Naive B cell (primary cell): ENCODE measurements at regions not wholly inside any gene's neighbourhood (a gene's known extent, or its start where the extent isn't known, plus 50 kb on each side); places are given as distances from the start of the nearest gene placed in this dataset.

ENCODE experiments used
- ATAC-seq, 2 donors: fragments of 150-1000 bp; cut with Tn5 transposase; 2 replicates each; pipeline ENCODE4 v1.10.0; 2021; ENCODE audit warnings: low read depth in 2 of 2, mild to moderate bottlenecking in 2 of 2, moderate library complexity in 2 of 2
- DNase-seq: peaks from one replicate; pipeline ENCODE4 v3.0.0; 2022
- H3K27ac Mint-ChIP-seq, 6 donors: one replicate each; pipeline ENCODE4 v1.8.0; 2020 to 2022; ENCODE audit warnings: mild to moderate bottlenecking in 6 of 6, mixed read lengths in 6 of 6, moderate library complexity in 5 of 6, inconsistent platforms in 2 of 6
- H3K27me3 Mint-ChIP-seq, 3 donors: one replicate each; pipeline ENCODE4 v1.8.0; 2021 to 2022; ENCODE audit warnings: mixed read lengths in 3 of 3, mild to moderate bottlenecking in 1 of 3
- H3K36me3 Mint-ChIP-seq, 2 donors: one replicate each; pipeline ENCODE4 v1.8.0; 2020 to 2022; ENCODE audit warnings: mixed read lengths in 2 of 2, inconsistent platforms in 1 of 2, mild to moderate bottlenecking in 1 of 2
- H3K4me1 Mint-ChIP-seq, 3 donors: one replicate each; pipeline ENCODE4 v1.8.0; 2020 to 2022; ENCODE audit warnings: mixed read lengths in 3 of 3, inconsistent platforms in 1 of 3, mild to moderate bottlenecking in 1 of 3, moderate library complexity in 1 of 3
- H3K4me3 Mint-ChIP-seq, 8 donors: one replicate each; pipeline ENCODE4 v1.8.0; 2020 to 2022; ENCODE audit warnings: mild to moderate bottlenecking in 8 of 8, mixed read lengths in 8 of 8, moderate library complexity in 8 of 8, inconsistent platforms in 2 of 8
- H3K9me3 Mint-ChIP-seq, 7 donors: one replicate each; pipeline ENCODE4 v1.8.0; 2020 to 2022; ENCODE audit warnings: mixed read lengths in 7 of 7, mild to moderate bottlenecking in 5 of 7, inconsistent platforms in 2 of 7, moderate library complexity in 1 of 7

GRCh38 chr14:54220071-54220703 is 176.6 kb upstream of the CDKN3 start:
- peaks cover 50 to 71% (median 65%) of the 10 kb centered on the region in 3 donors for H3K27me3 Mint-ChIP-seq

GRCh38 chr14:54220704-54221431 is 175.9 kb upstream of the CDKN3 start:
- Mint-ChIP-seq H3K4me1 (peaks cover 4 to 18% (median 13%) of the 10 kb centered on the region in 3 donors), H3K9me3 (peaks cover 0 to 4% (median 0%) of the 10 kb centered on the region in 7 donors), H3K36me3 (no peaks in the 10 kb centered on the region), H3K4me3 (peak overlapping the region in 4 of 8 donors; percentile 70 to 86 (median 84)), H3K27me3 (peaks cover 55 to 70% (median 69%) of the 10 kb centered on the region in 3 donors), H3K27ac (peak overlapping the region in 1 of 6 donors; percentile 13)
- ATAC-seq: no peak
- DNase-seq: no peak

More at GRCh38 chr14:54220071-54220703, 176.6 kb upstream of the CDKN3 start:
- Mint-ChIP-seq H3K36me3 (no peaks in the 10 kb centered on the region), H3K27ac (peak overlapping the region in 3 of 6 donors; percentile 13 to 46 (median 19)), H3K9me3 (peaks cover 0 to 4% (median 0%) of the 10 kb centered on the region in 7 donors), H3K4me1 (peaks cover 4 to 18% (median 13%) of the 10 kb centered on the region in 3 donors), H3K4me3 (peak overlapping the region in 6 of 8 donors; percentile 59 to 86 (median 80))
- DNase-seq: no peak
- ATAC-seq: no peak

DNA sequence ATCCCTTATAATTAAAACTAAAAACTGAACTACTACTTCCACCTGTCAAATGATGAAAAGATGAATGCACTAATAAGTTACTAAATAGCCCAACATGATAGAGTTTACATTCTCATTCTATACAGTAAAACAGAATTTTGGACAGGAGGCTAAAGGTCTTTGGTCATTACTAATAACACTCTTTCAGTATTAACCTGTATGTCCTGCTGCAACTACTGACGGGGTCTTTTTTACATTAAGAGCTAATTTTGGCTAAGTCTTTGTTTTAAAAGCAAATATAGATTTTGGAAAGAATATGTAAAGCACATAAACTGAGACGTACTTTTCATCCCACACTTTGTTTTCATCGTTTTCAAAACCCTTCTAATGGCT is 175.4 kb upstream of the CDKN3 start:
- H3K9me3 Mint-ChIP-seq: peaks cover 0 to 4% (median 0%) of the 10 kb centered on the region in 7 donors
- peaks cover 55 to 66% (median 66%) of the 10 kb centered on the region in 3 donors for H3K27me3 Mint-ChIP-seq
- H3K36me3 Mint-ChIP-seq: no peaks in the 10 kb centered on the region
- no peak overlapping the region for H3K27ac Mint-ChIP-seq
- peaks cover 4 to 18% (median 13%) of the 10 kb centered on the region in 3 donors for H3K4me1 Mint-ChIP-seq
- ATAC-seq: no peak
- no peak overlapping the region for H3K4me3 Mint-ChIP-seq
- no peak for DNase-seq

GRCh38 chr14:54221971-54222370 is 174.8 kb upstream of the CDKN3 start:
- Mint-ChIP-seq H3K36me3 (no peaks in the 10 kb centered on the region), H3K9me3 (peaks cover 0 to under 1% (median 0%) of the 10 kb centered on the region in 7 donors), H3K4me1 (peaks cover 4 to 18% (median 13%) of the 10 kb centered on the region in 3 donors), H3K27ac (no peak overlapping the region), H3K27me3 (peaks cover 55 to 66% (median 62%) of the 10 kb centered on the region in 3 donors), H3K4me3 (no peak overlapping the region)
- ATAC-seq (no peak), DNase-seq (no peak)

- H3K4me3 Mint-ChIP-seq: no peak overlapping the region
- peaks cover 43 to 56% (median 53%) of the 10 kb centered on the region in 3 donors for H3K27me3 Mint-ChIP-seq
Measured at GRCh38 chr14:54223831-54224402, 172.9 kb upstream of the CDKN3 start.

DNA sequence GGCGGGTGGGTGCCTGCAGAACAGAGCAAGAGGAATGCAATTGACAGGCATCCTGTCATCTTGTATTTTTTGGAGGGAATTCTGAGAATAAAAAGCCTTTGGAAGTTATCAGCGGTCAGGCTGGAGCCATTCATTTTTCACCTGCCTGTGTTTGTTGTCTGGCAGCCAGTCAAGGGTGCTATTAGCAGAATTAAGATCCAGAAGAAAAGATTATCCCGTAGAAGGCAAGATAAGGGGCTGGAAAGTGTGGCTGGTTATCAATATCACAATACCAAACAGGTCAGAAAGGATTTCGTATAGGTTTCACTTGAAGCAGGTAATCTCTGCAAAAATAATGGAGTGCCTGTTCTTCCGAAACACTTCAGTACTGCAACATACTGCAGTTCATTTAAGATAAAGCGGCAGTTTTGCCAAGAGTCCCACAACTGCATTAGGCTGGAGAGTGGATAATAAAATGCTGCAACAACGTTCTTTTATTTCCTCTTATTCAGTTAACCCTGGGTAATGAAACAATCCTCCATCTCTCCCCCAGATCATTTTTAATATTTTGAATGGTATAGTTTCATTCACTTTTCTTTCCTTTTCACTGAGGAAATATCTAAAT is 171.2 kb upstream of the CDKN3 start:
- H3K9me3 Mint-ChIP-seq: peaks cover 0 to 8% (median 0%) of the 10 kb centered on the region in 7 donors

More at GRCh38 chr14:54223831-54224402, 172.9 kb upstream of the CDKN3 start:
- H3K36me3 Mint-ChIP-seq: no peaks in the 10 kb centered on the region
- H3K27ac Mint-ChIP-seq: no peak overlapping the region
- peaks cover 4 to 18% (median 13%) of the 10 kb centered on the region in 3 donors for H3K4me1 Mint-ChIP-seq
- ATAC-seq: no peak
- DNase-seq: no peak
- peaks cover 0 to 8% (median 0%) of the 10 kb centered on the region in 7 donors for H3K9me3 Mint-ChIP-seq

GRCh38 chr14:54226103-54226502 is 170.7 kb upstream of the CDKN3 start:
- peaks cover 22 to 47% (median 41%) of the 10 kb centered on the region in 3 donors for H3K27me3 Mint-ChIP-seq
- no peak overlapping the region for H3K27ac Mint-ChIP-seq
- ATAC-seq (no peak), DNase-seq (no peak)
- H3K4me1 Mint-ChIP-seq: no peaks in the 10 kb centered on the region
- H3K36me3 Mint-ChIP-seq: no peaks in the 10 kb centered on the region
- peaks cover 0 to 8% (median 0%) of the 10 kb centered on the region in 7 donors for H3K9me3 Mint-ChIP-seq
- no peak overlapping the region for H3K4me3 Mint-ChIP-seq

More for the DNA sequence above, 171.2 kb upstream of the CDKN3 start:
- ATAC-seq (no peak), DNase-seq (no peak)
- Mint-ChIP-seq H3K36me3 (no peaks in the 10 kb centered on the region), H3K4me3 (no peak overlapping the region), H3K4me1 (peaks cover 0 to 3% (median 0%) of the 10 kb centered on the region in 3 donors), H3K27me3 (peaks cover 26 to 47% (median 45%) of the 10 kb centered on the region in 3 donors), H3K27ac (no peak overlapping the region)

DNA sequence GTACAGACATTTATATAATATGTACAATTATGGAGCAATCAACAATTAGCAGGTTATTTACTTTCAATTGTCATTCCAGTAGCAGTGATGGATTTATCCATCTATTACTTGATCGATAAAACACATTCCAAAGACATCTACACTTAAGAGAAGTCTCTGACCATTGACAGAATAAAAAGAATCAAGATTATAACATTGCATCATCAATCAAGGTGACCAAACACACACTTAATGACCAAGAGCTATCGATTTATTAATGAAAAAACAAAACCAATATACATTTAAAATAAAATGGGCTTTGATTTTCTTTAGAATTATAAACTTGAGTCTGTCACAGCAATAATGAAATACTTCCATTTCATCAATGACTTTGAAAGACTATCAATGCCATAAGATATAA is 170.2 kb upstream of the CDKN3 start:
- Mint-ChIP-seq H3K27me3 (peaks cover 22 to 43% (median 41%) of the 10 kb centered on the region in 3 donors), H3K9me3 (peaks cover 0 to 8% (median 0%) of the 10 kb centered on the region in 7 donors), H3K36me3 (no peaks in the 10 kb centered on the region), H3K4me1 (no peaks in the 10 kb centered on the region), H3K27ac (no peak overlapping the region), H3K4me3 (no peak overlapping the region)
- ATAC-seq (no peak), DNase-seq (no peak)

DNA sequence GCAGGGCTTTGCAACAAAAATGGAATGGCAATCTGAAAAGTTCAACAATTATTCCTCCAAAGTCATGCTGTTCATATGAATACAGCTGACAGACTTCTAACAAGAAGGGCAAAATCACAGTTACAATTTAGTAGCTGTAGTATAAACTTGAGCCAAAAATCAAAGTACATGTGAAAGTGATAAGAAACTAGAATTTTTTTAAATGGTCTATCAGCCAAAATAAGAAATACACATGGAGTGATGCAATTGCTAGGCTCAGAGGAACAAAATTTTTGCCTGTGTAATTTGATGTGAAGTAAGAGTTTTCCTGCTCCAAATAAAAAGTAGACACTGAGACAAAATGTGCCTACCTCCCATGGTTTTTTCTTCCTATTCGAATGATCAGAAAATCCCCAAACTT is 167.7 kb upstream of the CDKN3 start:
- Mint-ChIP-seq H3K36me3 (no peaks in the 10 kb centered on the region), H3K27me3 (peaks cover 13 to 31% (median 16%) of the 10 kb centered on the region in 3 donors), H3K27ac (no peak overlapping the region), H3K4me1 (no peaks in the 10 kb centered on the region), H3K9me3 (peaks cover 0 to 8% (median 2%) of the 10 kb centered on the region in 7 donors), H3K4me3 (no peak overlapping the region)
- ATAC-seq: no peak
- DNase-seq: no peak

DNA sequence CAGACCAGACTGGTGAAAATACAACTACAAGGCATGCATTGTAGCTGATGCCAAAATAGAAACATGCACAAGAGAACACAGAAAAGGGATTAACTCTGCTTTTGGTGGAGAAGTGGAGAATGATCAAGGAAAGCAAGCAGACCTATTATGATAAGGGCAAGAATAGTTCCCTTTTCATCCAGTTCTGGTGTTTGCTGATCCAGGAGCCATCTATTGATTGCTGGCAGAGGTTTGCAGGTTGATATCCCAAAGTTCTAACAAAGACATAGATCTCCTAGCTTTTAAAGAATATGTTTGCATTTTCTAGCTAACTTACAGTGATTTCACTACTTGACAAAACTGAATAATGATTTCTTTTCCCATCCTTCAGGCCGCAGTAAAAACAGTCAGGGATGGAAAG is 166.2 kb upstream of the CDKN3 start:
- Mint-ChIP-seq H3K4me3 (no peak overlapping the region), H3K4me1 (no peaks in the 10 kb centered on the region), H3K27me3 (peaks cover 13 to 27% (median 21%) of the 10 kb centered on the region in 3 donors), H3K36me3 (no peaks in the 10 kb centered on the region), H3K27ac (no peak overlapping the region), H3K9me3 (peaks cover 0 to 8% (median 4%) of the 10 kb centered on the region in 7 donors)
- DNase-seq (no peak), ATAC-seq (no peak)

GRCh38 chr14:54232735-54233134 is 164.1 kb upstream of the CDKN3 start:
- ATAC-seq (no peak), DNase-seq (no peak)
- H3K9me3 Mint-ChIP-seq: peaks cover 0 to 6% (median 3%) of the 10 kb centered on the region in 7 donors
- no peak overlapping the region for H3K27ac Mint-ChIP-seq
- no peaks in the 10 kb centered on the region for H3K36me3 Mint-ChIP-seq
- H3K4me1 Mint-ChIP-seq: no peaks in the 10 kb centered on the region
- peaks cover 6 to 21% (median 18%) of the 10 kb centered on the region in 3 donors for H3K27me3 Mint-ChIP-seq
- H3K4me3 Mint-ChIP-seq: no peak overlapping the region

- H3K4me1 Mint-ChIP-seq: no peaks in the 10 kb centered on the region
- no peaks in the 10 kb centered on the region for H3K36me3 Mint-ChIP-seq
- H3K27ac Mint-ChIP-seq: no peak overlapping the region
- no peak overlapping the region for H3K4me3 Mint-ChIP-seq
- ATAC-seq (no peak), DNase-seq (no peak)
- H3K27me3 Mint-ChIP-seq: peaks cover 0 to 6% (median 0%) of the 10 kb centered on the region in 3 donors
- peaks cover 0 to 3% (median 0%) of the 10 kb centered on the region in 7 donors for H3K9me3 Mint-ChIP-seq
Measured at GRCh38 chr14:54241517-54241916, 155.3 kb upstream of the CDKN3 start.

DNA sequence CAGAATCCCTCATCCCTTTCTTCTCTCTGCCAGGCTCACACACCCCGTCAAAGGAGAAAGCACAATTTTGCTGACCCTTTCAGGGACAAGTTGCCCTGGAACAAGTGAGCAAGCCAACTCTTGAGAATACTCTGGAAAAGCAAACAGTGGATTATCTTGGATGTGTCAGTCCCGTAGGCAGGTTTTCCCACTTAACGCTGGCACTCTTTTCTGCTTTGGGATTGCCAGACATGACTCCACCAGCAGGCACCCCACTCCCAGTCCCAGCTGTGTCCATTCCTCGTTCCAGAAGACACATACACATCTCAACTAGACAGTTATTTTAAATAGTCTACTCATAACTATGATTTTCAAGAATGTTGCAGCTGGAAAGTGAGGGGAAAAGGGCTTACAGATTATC is 145.5 kb upstream of the CDKN3 start:
- Mint-ChIP-seq H3K36me3 (no peaks in the 10 kb centered on the region), H3K9me3 (peaks cover 0 to 4% (median 0%) of the 10 kb centered on the region in 7 donors), H3K4me3 (no peak overlapping the region), H3K27me3 (peaks cover 18 to 45% (median 32%) of the 10 kb centered on the region in 3 donors), H3K4me1 (no peaks in the 10 kb centered on the region), H3K27ac (no peak overlapping the region)
- DNase-seq: no peak
- ATAC-seq: no peak
